Lung (tissue), 11 donors: ENCODE measurements at regions not wholly inside any gene's neighbourhood (a gene's known extent, or its start where the extent isn't known, plus 50 kb on each side); places are given as distances from the start of the nearest gene placed in this dataset.
A peak's percentile ranks its signal among the peaks of the same experiment; 100 is the strongest.

Experiments
- ATAC-seq: fragments of 200-7000 bp; cut with Tn5 transposase; one replicate; pipeline ENCODE4 v1.9.1; 2020; ENCODE audit warnings: moderate number of reproducible peaks; ENCODE audit not compliant: insufficient read depth, low FRiP score
- DNase-seq, 3 donors: peaks; one replicate each; pipeline ENCODE4 v3.0.0-alpha.2; 2013 to 2017
- H3K27ac ChIP-seq, 2 donors: one replicate each; pipeline ENCODE4 v1.5.1; 2013; ENCODE audit warnings: mild to moderate bottlenecking in 2 of 2, moderate library complexity in 2 of 2, control low read depth in 1 of 2, inconsistent platforms in 1 of 2, low read depth in 1 of 2, low read length in 1 of 2
- H3K27me3 ChIP-seq, 3 donors: one replicate each; pipeline ENCODE4 v1.5.1; 2013; ENCODE audit warnings: low read length in 2 of 3; ENCODE audit not compliant: control insufficient read depth in 3 of 3, insufficient read depth in 3 of 3
- H3K36me3 ChIP-seq, 4 donors: one replicate each; pipeline ENCODE4 v1.5.1; 2013; ENCODE audit warnings: low read length in 4 of 4, mild to moderate bottlenecking in 1 of 4, moderate library complexity in 1 of 4; ENCODE audit not compliant: control insufficient read depth in 4 of 4, insufficient read depth in 4 of 4
- H3K4me1 ChIP-seq, 5 donors: one replicate each; pipeline ENCODE4 v1.5.1; 2013; ENCODE audit warnings: low read length in 5 of 5, mild to moderate bottlenecking in 2 of 5, moderate library complexity in 1 of 5; ENCODE audit not compliant: control insufficient read depth in 5 of 5, insufficient read depth in 5 of 5
- H3K4me3 ChIP-seq: one replicate; pipeline ENCODE4 v1.5.1; 2013; ENCODE audit warnings: mild to moderate bottlenecking, control low read depth, moderate library complexity
- H3K9ac ChIP-seq, 2 donors: one replicate each; pipeline ENCODE4 v1.5.1; 2013; ENCODE audit warnings: low read length in 2 of 2, control low read depth in 1 of 2; ENCODE audit not compliant: insufficient read depth in 1 of 2
- H3K9me3 ChIP-seq, 4 donors: one replicate each; pipeline ENCODE4 v1.5.1; 2013; ENCODE audit warnings: low read length in 3 of 4, mild to moderate bottlenecking in 1 of 4, moderate library complexity in 1 of 4; ENCODE audit not compliant: control insufficient read depth in 4 of 4, insufficient read depth in 3 of 4
- WGBS, 2 donors: extraction: QIAGEN DNeasy Blood & Tissue Kit; methylation state at CpG; one replicate each; pipeline ENCODE4 v1.1.7; 2013; 5-methylcytosine and 5-hydroxymethylcytosine counted together
- TF ChIP-seq, protein P1 (sequence below): IDR thresholded peaks from 2 replicates; pipeline ENCODE4 v1.5.1; 2012; ENCODE audit warnings: mild to moderate bottlenecking; ENCODE audit errors: control extremely low read depth, extremely low read depth
- donor health status: control.
- donor health status: control.
- donor health status: Bipolar disorder and iron deficiency.
- donor health status: healthy.
- donor health status: DM: yes; HTN: yes; CAD: no.

DNA sequence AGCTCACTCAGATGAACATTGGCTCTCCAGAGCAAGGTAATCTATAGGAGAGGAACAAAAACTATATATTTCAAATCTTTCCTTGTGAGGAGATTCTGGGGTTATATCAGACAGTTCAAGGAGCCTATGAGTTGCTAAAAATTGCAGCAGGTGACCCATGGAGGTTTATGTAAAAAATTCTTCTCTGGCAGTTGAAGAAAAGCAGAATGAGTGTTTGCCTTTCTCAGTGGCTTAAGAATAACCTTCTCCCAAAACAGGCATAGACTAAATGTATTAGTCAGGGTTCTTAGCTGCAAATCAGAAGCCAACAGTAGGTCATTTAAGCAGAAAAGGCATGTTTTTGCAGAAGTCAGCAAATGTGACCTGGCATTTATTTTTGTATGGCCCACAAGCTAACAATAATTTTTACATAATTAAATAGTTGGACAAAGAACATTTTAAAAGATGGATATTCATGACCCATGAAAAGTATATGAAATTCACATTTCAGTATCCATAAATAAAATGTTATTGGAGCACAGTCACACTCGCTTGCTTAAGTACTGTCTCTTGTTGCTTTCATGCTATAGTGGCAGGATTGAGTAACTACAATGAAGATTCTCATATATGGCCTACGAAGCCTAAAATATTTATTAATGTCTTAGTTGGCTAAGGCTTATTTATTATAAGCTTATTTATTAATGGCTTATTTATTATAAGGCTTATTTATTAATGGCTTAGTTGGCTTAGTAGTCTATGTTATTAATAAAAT is 93.4 kb upstream of the TLK1 start:
- DNase-seq (peak in 1 of 3 donors; percentile 1), ATAC-seq (no peak)
- no peaks in the 10 kb centered on the region for H3K4me1 ChIP-seq
- WGBS, 2 donors: 94 to 95% methylated on average over 2 of the region's 2 CpGs
- no peaks in the 10 kb centered on the region for H3K27me3 ChIP-seq
- TF ChIP-seq, protein P1, sequence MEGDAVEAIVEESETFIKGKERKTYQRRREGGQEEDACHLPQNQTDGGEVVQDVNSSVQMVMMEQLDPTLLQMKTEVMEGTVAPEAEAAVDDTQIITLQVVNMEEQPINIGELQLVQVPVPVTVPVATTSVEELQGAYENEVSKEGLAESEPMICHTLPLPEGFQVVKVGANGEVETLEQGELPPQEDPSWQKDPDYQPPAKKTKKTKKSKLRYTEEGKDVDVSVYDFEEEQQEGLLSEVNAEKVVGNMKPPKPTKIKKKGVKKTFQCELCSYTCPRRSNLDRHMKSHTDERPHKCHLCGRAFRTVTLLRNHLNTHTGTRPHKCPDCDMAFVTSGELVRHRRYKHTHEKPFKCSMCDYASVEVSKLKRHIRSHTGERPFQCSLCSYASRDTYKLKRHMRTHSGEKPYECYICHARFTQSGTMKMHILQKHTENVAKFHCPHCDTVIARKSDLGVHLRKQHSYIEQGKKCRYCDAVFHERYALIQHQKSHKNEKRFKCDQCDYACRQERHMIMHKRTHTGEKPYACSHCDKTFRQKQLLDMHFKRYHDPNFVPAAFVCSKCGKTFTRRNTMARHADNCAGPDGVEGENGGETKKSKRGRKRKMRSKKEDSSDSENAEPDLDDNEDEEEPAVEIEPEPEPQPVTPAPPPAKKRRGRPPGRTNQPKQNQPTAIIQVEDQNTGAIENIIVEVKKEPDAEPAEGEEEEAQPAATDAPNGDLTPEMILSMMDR: no peak
- no peak overlapping the region for H3K4me3 ChIP-seq
- no peak overlapping the region for H3K9ac ChIP-seq
- H3K36me3 ChIP-seq: no peaks in the 10 kb centered on the region
- H3K27ac ChIP-seq: no peak overlapping the region
- H3K9me3 ChIP-seq: peaks cover 0 to 3% (median 0%) of the 10 kb centered on the region in 4 donors

DNA sequence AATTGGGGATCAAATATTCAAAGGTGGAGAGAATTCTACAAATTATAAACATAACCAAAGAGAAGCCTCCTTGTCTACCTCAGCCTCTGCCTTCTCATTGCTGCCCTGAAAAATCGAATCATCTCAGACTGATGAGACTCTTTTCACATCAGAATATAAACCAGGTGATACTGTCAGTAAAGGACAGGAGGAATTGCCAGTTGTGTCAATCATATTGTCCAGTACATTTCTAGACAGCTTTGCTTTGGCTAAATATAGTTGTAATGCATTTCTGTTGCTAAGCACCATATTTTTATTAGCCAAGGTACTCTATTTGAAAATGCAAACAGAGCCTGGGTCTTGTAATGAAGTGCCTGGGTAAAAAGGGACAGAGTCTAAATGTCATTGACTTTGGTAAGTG is 92.6 kb upstream of the TLK1 start:
- Histone ChIP-seq H3K27me3 (no peaks in the 10 kb centered on the region), H3K4me1 (no peaks in the 10 kb centered on the region), H3K27ac (no peak overlapping the region), H3K9me3 (peaks cover 0 to 3% (median 0%) of the 10 kb centered on the region in 4 donors), H3K36me3 (no peaks in the 10 kb centered on the region), H3K4me3 (no peak overlapping the region), H3K9ac (no peak overlapping the region)
- no peak for ATAC-seq
- TF ChIP-seq, protein P1: no peak
- DNase-seq: peak in 1 of 3 donors; percentile 3
- WGBS, 2 donors: 79 to 92% methylated on average over 1 of the region's 1 CpG

DNA sequence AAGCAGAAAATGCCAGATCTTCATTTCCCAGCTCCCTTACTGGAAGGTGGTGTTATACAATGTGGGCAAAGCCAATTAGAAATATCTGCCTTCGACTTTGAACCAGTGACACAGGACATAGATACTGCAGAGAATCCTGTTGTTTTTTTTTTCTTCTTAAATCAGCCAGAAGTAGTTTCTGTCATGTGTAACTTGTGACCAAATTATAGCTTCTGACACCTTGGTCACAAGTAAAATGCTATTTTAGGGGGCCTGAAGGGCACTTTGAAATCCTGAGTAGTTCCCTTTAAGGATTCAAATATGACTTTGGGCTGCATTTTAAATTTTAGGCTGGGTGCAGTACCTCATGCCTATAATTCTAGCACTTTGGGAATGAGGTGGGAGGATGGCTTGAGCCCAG is 89.0 kb upstream of the TLK1 start:
- Histone ChIP-seq H3K27ac (no peak overlapping the region), H3K9me3 (peaks cover 0 to 7% (median 2%) of the 10 kb centered on the region in 4 donors), H3K36me3 (no peaks in the 10 kb centered on the region), H3K27me3 (no peaks in the 10 kb centered on the region), H3K4me3 (no peak overlapping the region), H3K9ac (no peak overlapping the region), H3K4me1 (no peaks in the 10 kb centered on the region)
- TF ChIP-seq, protein P1: no peak
- DNase-seq: no peak
- 84 to 95% methylated on average over 1 of the region's 1 CpG for WGBS, 2 donors
- no peak for ATAC-seq
